Fibroblast of peridontal ligament (primary cell): ENCODE measurements at regions not wholly inside any gene's neighbourhood (a gene's known extent, or its start where the extent isn't known, plus 50 kb on each side); places are given as distances from the start of the nearest gene placed in this dataset.
"Not testable (repeated sequence)": the region's sequence is repeated elsewhere in the genome, so short reads cannot be mapped to it uniquely, and the experiment has no call there.

ENCODE experiments used
- DNase-seq: peaks from one replicate; pipeline ENCODE4 v3.0.0-alpha.2; 2010; ENCODE audit errors: extremely low read depth

DNA sequence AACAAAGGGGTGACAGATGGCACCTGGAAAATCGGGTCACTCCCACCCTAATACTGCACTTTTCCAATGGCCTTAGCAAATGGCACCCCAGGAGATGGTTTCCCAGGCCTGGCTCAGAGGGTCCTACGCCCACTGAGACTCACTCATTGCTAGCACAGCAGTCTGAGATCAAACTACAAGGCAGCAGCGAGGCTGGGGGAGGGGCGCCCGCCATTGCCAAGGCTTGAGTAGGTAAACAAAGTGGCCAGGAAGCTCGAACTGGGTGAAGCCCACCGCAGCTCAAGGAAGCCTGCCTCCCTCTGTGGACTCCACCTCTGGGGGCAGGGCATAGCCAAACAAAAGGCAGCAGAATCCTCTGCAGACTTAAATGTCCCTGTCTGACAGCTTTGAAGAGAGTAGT, 467.2 kb downstream of the EPHA7 start:
- DNase-seq, result not testable (repeated sequence)

DNA sequence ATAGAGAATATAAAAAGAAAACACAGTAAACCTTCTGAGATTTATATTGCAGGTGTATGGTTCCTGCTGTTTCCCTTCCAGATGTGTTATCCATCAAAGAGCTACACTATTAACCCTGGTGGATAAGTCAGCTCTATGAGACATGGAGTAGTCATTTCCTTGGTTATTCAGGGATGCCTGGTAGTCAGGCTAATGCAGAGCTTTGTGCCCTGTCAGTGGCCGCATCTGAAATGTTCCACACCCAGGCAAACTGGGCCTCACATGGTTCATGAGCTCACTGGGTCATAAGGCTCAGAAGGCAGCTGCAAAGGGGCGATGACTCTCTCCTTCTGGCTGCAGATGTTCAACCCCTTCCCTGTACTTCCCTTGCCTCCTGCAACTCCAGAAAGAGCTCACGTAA, 473.6 kb downstream of the EPHA7 start:
- DNase-seq, result peak; percentile 2

DNA sequence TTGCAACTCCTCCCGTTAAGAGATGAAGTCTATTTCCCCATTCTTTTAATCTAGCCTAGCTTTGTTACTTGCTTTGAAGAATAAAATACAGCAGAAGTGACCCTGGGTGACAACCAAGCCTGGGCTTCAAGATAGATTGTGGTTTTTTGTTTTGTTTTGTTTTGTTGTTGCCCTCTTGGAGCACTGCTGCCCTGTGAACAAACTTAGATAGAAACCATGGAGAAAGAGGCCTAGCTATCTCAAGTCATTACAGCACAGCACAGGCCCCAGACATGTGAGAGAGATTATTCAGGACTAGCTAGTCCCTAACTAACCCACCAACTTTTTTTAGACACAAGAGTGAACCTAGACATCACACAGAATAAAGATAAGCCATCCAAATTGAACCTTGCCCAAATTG, 475.2 kb downstream of the EPHA7 start:
- no peak for DNase-seq

DNA sequence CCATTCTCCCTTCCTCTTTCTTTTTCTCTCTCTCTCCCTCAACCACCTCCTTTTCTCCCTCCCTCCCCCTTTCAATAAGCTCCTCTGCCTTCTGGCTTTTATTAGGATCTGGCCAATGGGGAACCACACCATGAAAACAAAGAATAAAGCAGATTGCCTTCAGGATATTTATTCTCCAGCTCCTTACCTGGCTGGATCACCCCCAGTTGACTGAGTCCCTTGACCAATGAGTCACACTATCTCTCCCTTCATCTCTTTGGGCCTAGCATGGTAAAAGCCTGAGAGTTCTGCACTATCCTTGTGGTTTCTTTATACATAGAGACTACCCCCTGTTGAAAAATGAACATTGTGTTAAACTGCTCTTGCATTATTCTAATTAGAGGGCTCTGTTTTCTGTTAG, 476.8 kb downstream of the EPHA7 start:
- no peak for DNase-seq

DNA sequence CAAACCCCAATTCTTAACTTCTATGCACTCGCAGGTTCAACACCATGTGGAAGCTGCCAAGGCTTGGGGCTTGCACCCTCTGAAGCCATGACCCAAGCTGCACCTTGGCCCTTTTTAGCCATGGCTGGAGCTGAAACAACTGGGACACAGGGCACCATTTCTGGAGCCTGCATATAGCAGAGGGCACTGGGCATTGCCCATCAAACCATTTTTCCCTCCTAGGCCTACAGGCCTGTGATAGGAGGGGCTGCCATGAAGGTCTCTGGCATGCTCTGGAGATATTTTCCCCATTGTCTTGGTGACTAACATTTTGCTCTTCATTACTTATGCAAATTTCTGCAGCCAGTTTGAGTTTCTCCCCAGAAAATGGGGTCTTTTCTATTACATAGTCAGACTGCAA, 484.7 kb downstream of the EPHA7 start:
- DNase-seq, result no peak

DNA sequence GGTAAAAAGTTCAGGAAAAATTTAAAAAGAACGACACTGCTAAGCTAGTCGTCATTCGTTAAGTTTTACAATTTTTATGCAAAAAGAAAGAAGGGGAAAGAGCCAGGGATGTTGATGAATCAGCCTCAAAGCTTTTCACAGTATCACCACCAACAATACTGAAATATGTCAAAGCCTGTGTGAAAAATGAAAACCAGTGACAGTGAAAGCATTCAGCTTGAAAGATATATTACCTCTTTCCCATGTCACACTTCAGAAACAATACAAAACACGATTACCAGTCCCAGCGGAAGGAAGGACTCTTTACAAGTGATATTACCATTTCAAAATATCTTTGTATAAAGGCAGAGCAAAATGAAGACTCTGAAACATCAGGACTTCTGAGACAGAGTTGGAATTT, 489.2 kb downstream of the EPHA7 start:
- no peak for DNase-seq

DNA sequence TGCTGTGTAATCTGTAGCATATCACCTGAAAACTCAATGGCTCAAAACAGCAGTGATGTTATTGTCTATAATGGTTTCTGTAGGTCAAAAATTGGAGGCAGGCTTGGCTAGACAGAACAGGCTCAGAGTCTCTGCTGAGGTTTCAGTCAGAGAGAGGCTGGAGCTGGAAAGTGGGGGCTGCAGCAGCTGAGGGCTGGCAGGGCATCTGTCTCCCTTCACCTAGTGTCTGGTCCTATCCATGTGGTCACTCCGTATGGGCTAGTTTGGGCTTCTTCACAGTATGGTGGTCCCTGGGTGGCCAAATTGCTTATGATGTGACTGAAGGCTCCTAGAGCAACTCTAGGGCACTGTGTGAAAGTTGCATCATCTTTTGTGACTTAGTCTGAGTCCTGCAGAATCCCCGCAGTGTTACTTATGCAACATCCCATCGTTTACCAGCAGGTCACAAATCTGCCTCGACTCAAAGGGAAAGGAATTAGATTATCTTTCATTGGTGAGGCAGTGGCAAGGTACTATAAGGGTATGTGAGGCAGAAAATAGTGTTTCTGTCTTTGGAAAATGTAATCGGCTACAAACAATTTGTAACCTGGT, 497.0 kb downstream of the EPHA7 start:
- DNase-seq, result no peak

DNA sequence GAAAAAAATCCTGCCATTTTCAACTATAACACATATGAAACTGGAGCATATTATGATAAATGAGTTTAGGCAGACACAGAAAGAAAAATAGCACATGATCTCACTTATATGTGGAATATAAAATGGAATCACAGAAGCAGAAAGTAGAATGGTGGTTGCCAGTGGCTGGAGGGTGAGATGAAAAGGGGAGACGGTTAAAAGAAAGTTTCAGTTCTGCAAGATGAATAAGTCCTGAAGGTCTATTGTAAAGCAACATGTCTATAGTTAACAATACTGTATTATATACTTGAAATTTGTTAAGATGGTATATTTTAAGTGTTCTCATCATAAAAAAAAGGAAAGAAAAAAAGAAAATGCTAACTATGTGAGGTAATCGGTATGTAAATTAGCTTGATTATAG, 503.9 kb downstream of the EPHA7 start:
- DNase-seq, result no peak

DNA sequence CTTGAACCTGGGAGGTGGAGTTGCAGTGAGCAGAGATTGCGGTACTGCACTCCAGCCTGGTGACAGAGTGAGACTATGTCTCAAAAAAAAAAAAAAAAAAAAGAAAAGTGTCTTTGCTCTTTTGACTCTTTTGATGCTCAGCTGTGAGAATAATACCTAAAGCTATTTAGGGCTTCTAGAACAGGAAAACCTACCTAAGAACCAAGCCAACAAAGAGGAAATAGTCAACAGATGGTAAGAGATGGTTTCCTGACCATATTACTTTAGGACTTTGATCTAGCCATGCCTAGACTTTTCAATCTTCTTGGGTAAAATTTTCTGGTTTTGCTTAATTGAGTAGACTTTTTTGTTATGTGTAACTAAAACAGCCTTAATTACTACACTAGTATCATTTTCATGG, 508.1 kb downstream of the EPHA7 start:
- DNase-seq, result no peak

DNA sequence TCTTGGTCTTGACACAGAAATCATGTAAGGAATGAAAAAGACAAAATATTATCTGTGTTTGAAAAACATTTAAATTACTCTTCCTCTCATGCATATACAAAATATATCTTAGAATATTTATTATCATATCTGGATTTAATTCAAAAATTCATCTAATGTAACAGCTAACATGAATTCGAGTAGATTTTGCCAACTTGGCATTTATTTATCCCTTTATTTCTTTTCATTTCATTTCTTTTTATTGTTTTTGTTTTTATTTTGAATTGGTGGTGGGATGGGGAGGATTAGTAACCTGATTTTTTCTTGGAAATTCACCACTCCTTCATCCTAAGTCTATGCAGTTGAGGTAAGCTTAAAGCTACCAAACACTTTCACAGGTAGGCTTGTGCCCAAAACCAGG, 508.7 kb downstream of the EPHA7 start:
- no peak for DNase-seq

DNA sequence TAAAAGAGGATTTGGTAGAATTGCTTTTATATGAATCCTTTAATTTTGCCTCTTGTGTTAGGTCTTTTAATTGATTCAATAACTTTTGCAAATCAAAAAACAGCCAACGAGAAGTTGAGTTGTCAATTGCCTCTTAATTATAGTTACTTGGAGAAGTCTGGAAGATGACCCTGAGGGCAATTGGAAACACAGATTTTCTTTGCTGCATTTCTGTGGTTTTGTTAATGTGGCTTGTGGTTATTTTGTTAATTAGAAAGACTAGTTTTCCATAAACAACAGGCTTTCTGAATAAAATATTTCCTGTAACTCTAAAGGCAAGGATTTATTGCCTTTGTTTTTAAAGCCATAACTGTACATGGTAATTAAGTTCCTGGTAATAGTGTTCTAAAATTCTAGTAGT, 513.0 kb downstream of the EPHA7 start:
- DNase-seq, result no peak

DNA sequence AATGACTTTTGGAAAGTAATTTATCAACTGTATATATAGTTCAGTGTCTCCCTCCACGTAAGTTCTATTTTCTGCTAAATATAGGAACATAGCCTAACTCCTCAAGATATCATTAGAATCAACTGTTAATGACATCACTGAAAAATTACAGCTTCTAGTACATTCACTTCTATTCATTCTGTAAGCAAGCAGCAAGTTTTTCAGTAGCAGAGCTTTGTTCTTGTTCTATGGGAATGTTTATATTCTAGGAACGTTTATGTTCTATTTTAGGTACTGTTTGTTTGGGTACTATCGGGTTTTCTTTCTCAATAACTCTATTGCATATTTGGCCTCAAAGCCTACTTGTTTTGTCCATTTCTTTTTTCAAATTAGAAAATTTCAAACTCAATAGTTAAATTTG, 525.6 kb downstream of the EPHA7 start:
- no peak for DNase-seq

DNA sequence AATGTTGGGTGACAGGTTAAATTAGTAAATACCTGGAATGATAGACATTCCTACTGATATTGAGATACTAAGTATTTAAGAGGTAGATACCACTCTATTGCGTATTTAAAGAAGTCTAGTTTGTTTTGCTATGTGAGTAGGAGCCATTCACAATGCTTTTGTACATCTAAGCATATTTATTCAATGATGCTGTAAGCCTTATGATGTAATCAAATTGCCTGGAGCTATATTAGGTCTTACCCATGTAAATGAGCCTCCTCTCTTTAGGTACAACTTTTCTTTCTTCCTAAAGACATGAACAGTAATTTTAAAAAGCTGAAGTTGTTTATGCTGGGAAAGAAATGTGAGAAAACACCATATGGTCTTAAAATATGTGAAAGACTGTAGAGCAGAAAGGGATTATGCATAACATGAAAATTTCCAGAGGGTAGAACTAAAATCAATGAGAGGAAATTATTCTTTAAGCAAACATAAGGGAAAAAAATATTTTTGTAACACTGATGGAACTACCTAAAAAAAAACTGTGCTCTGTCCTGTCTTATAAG, 526.7 kb downstream of the EPHA7 start:
- DNase-seq, result no peak

DNA sequence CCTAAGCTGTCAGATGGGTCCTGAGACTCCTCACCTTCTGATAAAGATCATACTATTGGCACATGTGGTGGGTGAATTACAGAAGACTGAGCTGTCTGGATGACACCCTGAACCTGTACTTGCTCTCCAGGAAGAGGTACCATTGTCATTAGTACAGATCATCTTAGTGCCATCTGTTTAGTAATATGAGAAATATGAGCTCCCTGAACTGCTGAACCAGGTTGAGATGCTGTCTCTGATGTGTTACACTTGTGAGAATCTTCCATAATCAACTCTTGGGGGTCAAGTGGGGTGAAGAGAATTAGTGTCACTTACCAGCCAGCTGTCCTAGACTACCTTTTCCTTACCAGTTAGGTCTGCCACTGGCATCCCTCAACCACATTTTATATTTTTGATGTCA, 531.0 kb downstream of the EPHA7 start:
- no peak for DNase-seq

DNA sequence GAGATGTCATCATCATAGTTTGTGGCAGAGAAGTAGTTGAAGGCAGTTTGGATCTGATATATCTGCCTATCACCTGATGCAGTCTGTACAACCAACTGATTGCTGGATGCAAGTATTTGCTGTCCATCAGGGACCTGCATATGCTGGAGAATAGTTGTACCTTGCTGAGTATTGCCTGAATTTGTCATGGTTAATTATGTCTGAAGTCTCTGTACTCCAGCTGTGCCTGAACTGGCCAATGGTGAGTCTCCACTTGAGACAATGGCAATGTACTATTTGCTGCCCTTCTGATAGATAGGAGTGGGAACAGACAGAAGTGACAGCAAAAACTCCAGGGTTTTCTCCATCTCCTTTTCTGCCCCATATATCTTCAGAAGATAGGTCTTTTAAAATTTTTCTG, 531.5 kb downstream of the EPHA7 start:
- DNase-seq, result no peak

DNA sequence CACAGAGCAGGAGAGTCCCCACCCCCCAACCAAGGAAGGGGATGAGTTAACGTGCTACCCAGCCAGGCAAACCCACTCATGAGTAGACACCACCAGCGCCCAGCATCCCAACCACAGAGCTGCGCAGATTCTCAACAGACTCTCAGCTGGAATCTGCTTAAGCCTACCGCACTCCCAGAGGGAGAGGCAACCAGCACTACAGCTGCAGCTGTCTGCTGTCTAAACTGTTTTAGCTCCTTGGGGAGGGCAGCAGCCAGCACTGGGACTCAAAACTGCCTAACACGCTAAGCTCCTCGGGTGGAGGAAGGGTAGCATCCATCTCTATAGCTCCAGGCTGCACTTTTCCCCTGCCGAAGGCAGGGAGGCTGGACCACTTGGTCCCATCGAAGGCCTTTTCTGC, 539.8 kb downstream of the EPHA7 start:
- no peak for DNase-seq

DNA sequence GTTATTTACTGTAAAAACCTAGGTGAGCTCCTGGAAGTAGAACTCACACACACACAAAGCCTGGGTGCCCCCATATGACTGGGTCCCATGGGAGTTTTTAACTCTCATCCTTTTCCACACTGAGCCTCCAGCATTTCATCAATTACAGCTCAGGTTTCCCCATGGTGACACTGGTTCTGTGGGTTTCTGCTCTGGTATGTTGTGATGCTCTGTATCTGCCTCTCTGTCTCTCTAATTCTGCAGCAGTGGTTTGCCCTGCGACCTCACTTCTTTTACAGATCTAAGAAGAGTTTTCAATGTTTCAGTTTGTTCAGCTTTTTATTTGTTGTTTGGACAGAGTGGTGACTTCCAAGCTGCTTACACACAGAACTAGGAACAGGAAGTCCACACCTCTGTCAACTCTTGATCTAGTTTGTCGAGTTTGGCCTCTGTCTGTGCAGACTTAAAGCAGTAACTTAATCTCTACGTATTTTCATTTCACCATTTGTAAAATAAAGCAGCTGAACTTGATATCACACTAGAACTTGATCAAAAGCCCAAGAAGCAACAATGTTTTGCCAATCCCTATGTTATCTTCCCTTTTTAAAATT, 554.3 kb downstream of the EPHA7 start:
- DNase-seq, result no peak

DNA sequence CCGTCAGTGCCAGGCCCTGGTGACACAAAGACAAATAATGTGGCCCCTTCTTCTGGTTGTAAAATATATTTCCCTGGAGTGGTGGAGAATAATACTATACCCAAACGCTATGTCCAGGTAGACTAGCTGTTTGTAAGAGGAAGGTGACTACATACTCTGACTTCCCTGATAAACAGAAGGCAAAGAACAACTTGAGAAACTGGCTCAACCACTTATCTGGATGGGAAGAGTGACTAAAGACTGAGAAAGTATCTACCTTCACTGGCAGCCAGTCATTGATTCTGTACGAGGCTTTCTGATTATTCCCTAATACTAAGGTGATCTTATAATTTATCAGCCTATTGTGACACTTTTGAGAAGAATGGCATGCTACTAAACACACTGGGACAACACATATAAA, 569.7 kb downstream of the EPHA7 start:
- DNase-seq, result no peak

DNA sequence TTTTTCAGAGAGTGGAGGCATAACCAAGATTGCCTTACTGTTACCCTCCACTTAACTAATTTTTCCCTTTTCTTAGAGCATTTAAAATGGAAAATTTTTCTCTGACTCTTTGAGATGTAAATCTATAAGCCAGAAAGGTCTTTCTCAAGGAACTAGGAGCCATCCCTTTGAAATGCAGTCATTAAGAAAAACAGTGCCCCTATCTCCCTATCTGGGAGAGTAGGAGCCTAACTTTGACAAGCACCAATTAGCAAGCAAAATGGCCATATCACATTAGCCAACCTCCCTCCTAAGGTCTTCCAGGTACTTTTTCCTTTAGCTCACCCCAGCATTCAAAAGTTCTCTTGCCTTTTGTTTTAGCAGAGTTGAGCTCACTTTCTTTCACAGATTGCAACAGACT, 570.5 kb downstream of the EPHA7 start:
- DNase-seq, result no peak

DNA sequence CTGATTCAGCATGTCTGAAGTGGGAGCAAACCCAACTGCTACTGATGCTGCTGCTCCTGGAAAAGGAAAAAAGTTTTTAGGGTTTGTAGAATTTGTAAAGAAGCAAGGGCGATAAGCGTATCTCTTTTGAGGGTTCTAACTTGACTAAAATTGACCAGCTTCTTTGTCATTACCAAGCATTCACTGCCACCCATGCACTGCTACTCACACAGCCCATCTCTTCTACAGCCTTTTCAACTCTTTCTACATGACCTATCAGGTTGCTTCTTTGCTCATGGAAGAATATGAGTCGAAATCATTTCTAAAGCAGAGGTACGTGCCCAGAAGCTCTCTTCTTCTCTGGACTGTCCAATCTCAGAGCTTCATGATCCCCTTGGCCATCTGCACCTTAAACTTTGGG, 570.9 kb downstream of the EPHA7 start:
- DNase-seq, result no peak

DNA sequence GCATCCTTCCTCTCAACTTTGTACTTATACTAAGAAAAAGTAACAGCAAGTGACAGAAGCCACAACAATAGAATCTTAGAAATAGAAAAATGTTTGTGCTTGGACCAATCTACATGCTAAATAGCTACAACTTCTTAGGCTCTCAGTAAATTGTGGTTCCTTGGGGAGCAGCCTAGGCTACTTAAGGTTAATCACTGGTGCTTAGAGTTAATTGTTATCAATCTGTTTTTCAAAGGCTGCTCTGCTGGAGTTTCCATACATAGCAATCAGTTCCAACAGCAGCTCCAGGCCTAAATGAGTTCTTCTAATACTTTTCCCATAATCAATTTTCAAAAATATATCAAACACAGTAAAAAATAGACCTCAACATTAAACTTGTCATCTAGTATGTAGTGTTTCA, 571.4 kb downstream of the EPHA7 start:
- DNase-seq, result no peak

DNA sequence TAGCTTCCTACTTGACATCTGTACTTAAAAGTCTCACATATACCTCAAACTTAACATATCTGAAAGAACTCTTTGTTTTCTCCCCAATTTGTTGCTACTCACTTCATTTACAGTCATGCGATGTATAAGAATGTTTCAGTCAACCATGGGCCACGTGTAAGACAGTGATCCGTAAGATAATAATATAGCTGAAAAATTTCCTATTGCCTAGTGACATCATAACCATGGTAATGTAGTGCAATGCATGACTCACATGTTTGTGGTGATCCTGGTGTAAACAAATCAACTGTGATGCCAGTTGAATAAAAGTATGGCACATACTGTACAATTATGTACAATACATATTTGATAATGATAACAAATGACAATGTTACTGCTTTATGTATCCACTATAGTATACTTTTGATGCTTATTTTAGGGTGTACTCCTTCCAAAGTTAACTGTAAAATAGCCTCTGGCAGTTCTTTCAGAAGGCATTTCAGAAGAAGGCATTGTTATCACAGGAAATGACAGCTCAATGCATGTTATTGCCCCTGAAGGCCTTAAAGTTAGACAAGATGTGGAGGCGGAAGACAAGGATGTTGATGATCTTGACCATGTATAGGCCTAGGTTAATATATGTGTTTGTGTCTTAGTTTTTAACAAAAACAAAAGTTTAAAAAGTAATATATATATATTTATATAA, 579.0 kb downstream of the EPHA7 start:
- no peak for DNase-seq

DNA sequence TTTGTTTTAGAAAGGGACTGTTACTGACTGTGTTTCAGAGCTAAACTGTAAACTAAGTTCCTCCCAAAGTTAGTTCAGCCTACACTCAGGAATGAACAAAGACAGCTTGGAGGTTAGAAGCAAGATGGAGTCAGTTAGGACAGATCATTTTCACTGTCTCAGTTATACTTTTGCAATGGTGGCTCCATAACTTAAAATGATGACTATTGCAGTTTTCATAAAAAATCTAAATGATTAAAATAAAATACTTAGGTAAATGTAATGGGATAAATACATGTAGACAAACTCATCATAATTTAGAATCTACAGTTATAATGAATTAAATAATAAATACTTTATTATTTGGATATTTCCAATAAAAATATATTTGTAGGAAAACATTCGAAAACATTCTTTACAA, 590.6 kb downstream of the EPHA7 start:
- DNase-seq, result no peak
